Caco-2 (cell line): ENCODE measurements at regions not wholly inside any gene's neighbourhood (a gene's known extent, or its start where the extent isn't known, plus 50 kb on each side); places are given as distances from the start of the nearest gene placed in this dataset.

Experiments used
- BruUV-seq: library from RNA; stranded (reverse); fragments of 400-500 nt; replicated peaks from 2 replicates; lab custom pipeline; 2021; lab: Mats Ljungman, UMichigan
- CTCF ChIA-PET: fragments of 300-600 bp; sonication (Branson Sonifier 250); formaldehyde crosslinking; loops from one replicate; lab custom pipeline; 2022; ENCODE audit warnings: antibody characterized with exemption; lab: Charles Lee
- POLR2A ChIA-PET: fragments of 300-600 bp; sonication (Branson Sonifier 250); formaldehyde crosslinking; loops from one replicate; lab custom pipeline; 2022; ENCODE audit warnings: antibody characterized with exemption; lab: Charles Lee
- DNase-seq, 2 experiments: peaks; one replicate each; pipeline versions ENCODE4 v3.0.0 to v3.0.0-alpha.2; 2020 to 2022
- H3K27me3 ChIP-seq: replicated peaks from 2 replicates; pipeline ENCODE4 v1.6.0; 2011; ENCODE audit warnings: low read length; ENCODE audit not compliant: control insufficient read depth, insufficient read depth
- H3K36me3 ChIP-seq: 2 replicates; pipeline ENCODE4 v1.5.1; 2011; ENCODE audit warnings: low read length; ENCODE audit not compliant: control insufficient read depth, insufficient read depth
- H3K4me1 ChIP-seq: fragments of 250-450 bp; sonication (Bioruptor Pico); 2 replicates; pipeline ENCODE4 v1.5.1; 2020; ENCODE audit warnings: mild to moderate bottlenecking
- H3K4me3 ChIP-seq: 2 replicates; pipeline ENCODE4 v1.5.1; 2011; ENCODE audit warnings: low read depth, mild to moderate bottlenecking, control low read depth, low read length
- H3K9me3 ChIP-seq: fragments of 250-450 bp; sonication (Bioruptor Pico); 2 replicates; pipeline ENCODE4 v1.5.1; 2020; ENCODE audit warnings: mild to moderate bottlenecking, moderate library complexity
- H3K27ac Mint-ChIP-seq: one replicate; pipeline ENCODE4 v1.8.0; 2022; ENCODE audit warnings: mixed read lengths; ENCODE audit not compliant: unreplicated experiment
- H3K27me3 Mint-ChIP-seq: one replicate; pipeline ENCODE4 v1.8.0; 2022; ENCODE audit warnings: mixed read lengths; ENCODE audit not compliant: insufficient read depth, unreplicated experiment
- H3K36me3 Mint-ChIP-seq: one replicate; pipeline ENCODE4 v1.8.0; 2022; ENCODE audit warnings: mild to moderate bottlenecking, mixed read lengths; ENCODE audit not compliant: insufficient read depth, unreplicated experiment
- H3K4me1 Mint-ChIP-seq: one replicate; pipeline ENCODE4 v1.8.0; 2022; ENCODE audit warnings: low read depth, mixed read lengths; ENCODE audit not compliant: unreplicated experiment
- H3K4me3 Mint-ChIP-seq: one replicate; pipeline ENCODE4 v1.8.0; 2022; ENCODE audit warnings: mild to moderate bottlenecking, moderate library complexity, mixed read lengths; ENCODE audit not compliant: unreplicated experiment
- H3K9me3 Mint-ChIP-seq: one replicate; pipeline ENCODE4 v1.8.0; 2022; ENCODE audit warnings: mixed read lengths; ENCODE audit not compliant: unreplicated experiment
- CTCF ChIP-seq, 2 experiments: fragments of 200-600 bp in 1 of 2; IDR thresholded peaks; 1 replicate in 1 of 2; 2 replicates in 1 of 2; pipeline versions ENCODE4 v1.5.1 to v1.8.0; 2011 to 2022; ENCODE audit warnings: antibody characterized with exemption in 1 of 2, control low read depth in 1 of 2, inconsistent platforms in 1 of 2, low read depth in 1 of 2, low read length in 1 of 2, mild to moderate bottlenecking in 1 of 2, moderate library complexity in 1 of 2; ENCODE audit not compliant: insufficient read depth in 1 of 2, severe bottlenecking in 1 of 2, unreplicated experiment in 1 of 2
- intact Hi-C: fragments of 100-400 bp; cut with micrococcal nuclease; formaldehyde crosslinking; loops from one replicate; pipeline ENCODE4 v1.10.0; 2022; ENCODE audit not compliant: unreplicated experiment

DNA sequence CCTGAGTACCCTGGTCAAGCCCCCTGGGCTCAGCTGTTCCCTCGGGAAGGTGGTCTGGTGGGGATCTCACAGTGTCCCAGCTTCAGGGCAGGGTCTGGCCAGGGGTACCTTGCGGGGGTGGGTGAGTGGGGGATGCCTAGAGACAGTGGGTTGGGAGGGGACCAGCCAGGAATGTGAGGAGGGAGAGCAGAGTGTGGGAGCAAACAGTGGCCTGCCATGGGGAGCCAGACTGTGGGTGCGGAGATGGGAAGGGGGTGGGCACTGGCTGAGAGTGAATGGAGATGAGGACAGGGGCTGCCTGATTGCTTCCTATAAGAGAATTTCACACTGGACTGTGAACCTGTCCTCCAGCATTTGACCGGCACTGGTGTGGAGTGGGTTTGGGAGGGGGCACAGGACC, 95.1 kb downstream of the VEGFA start:
- no peak overlapping the region for H3K4me3 Mint-ChIP-seq
- DNase-seq = no peak
- intact Hi-C loops = no loop called here

GRCh38 chr6:43862925-43863324, 92.9 kb downstream of the VEGFA start:
- TF ChIP-seq CTCF (IDR thresholded peaks at IDR 0.05; ENCODE audit: insufficient read depth in 1 of 2, low read depth in 1 of 2, low read length in 1 of 2, severe bottlenecking in 1 of 2, unreplicated experiment in 1 of 2) = no peak
- no peaks in the 10 kb centered on the region for H3K27me3 Mint-ChIP-seq
- H3K4me1 Mint-ChIP-seq = no peaks in the 10 kb centered on the region
- ChIA-PET POLR2A (no interaction called here), CTCF (no interaction called here)
- no peak overlapping the region for H3K4me3 ChIP-seq
- H3K27me3 ChIP-seq = no peaks in the 10 kb centered on the region
- no peaks in the 10 kb centered on the region for H3K36me3 Mint-ChIP-seq
- no peak overlapping the region for H3K27ac Mint-ChIP-seq
- intact Hi-C loops = no loop called here
- H3K9me3 Mint-ChIP-seq = no peaks in the 10 kb centered on the region
- no peaks in the 10 kb centered on the region for H3K4me1 ChIP-seq
- DNase-seq = no peak
- no peaks in the 10 kb centered on the region for H3K9me3 ChIP-seq
- no peaks in the 10 kb centered on the region for H3K36me3 ChIP-seq
- BruUV-seq = no TSS peak
- H3K4me3 Mint-ChIP-seq = no peak overlapping the region

More for the DNA sequence above, 95.1 kb downstream of the VEGFA start:
- Mint-ChIP-seq H3K27me3 (no peaks in the 10 kb centered on the region), H3K27ac (no peak overlapping the region), H3K9me3 (no peaks in the 10 kb centered on the region), H3K36me3 (no peaks in the 10 kb centered on the region), H3K4me1 (no peaks in the 10 kb centered on the region)
- Histone ChIP-seq H3K9me3 (no peaks in the 10 kb centered on the region), H3K4me3 (no peak overlapping the region), H3K27me3 (no peaks in the 10 kb centered on the region), H3K36me3 (no peaks in the 10 kb centered on the region), H3K4me1 (no peaks in the 10 kb centered on the region)
- BruUV-seq = no TSS peak
- ChIA-PET CTCF (no interaction called here), POLR2A (no interaction called here)
- TF ChIP-seq CTCF (IDR thresholded peaks at IDR 0.05; ENCODE audit: insufficient read depth in 1 of 2, low read depth in 1 of 2, low read length in 1 of 2, severe bottlenecking in 1 of 2, unreplicated experiment in 1 of 2) = no peak

- intact Hi-C loops = no loop called here
- no peaks in the 10 kb centered on the region for H3K9me3 Mint-ChIP-seq
- ChIA-PET CTCF (interaction anchor here (0.7 kb wide), 1 partner anchor 197 kb away, joined by 3 read pairs; no protein-coding TSS in a partner anchor), POLR2A (no interaction called here)
- no TSS peak for BruUV-seq
- H3K27ac Mint-ChIP-seq = no peak overlapping the region
- no peak for TF ChIP-seq CTCF (IDR thresholded peaks at IDR 0.05; ENCODE audit: insufficient read depth in 1 of 2, low read depth in 1 of 2, low read length in 1 of 2, severe bottlenecking in 1 of 2, unreplicated experiment in 1 of 2)
- no peaks in the 10 kb centered on the region for H3K27me3 Mint-ChIP-seq
- no peaks in the 10 kb centered on the region; the same call in 1 of the 2 replicates for H3K4me1 ChIP-seq
- no peak overlapping the region for H3K4me3 Mint-ChIP-seq
- H3K4me1 Mint-ChIP-seq = peaks cover 4% of the 10 kb centered on the region
- no peaks in the 10 kb centered on the region for H3K27me3 ChIP-seq
- no peak for DNase-seq
- H3K9me3 ChIP-seq = no peaks in the 10 kb centered on the region
- no peak overlapping the region for H3K4me3 ChIP-seq
- no peaks in the 10 kb centered on the region for H3K36me3 ChIP-seq
- no peaks in the 10 kb centered on the region for H3K36me3 Mint-ChIP-seq
Measured at GRCh38 chr6:43861212-43861894, 91.3 kb downstream of the VEGFA start.
